Mesendoderm (in vitro differentiated cells): ENCODE measurements at regions not wholly inside any gene's neighbourhood (a gene's known extent, or its start where the extent isn't known, plus 50 kb on each side); places are given as distances from the start of the nearest gene placed in this dataset.
A peak's percentile ranks its signal among the peaks of the same experiment; 100 is the strongest.

ENCODE experiments used
- DNase-seq: peaks from one replicate; pipeline ENCODE4 v3.0.0; 2013
- H2AK5ac ChIP-seq: 2 replicates; pipeline ENCODE4 v1.6.1; 2013; ENCODE audit warnings: low read length, inconsistent platforms
- H2BK120ac ChIP-seq: 2 replicates; pipeline ENCODE4 v1.6.1; 2013; ENCODE audit warnings: low read depth, mild to moderate bottlenecking, low read length, moderate library complexity, mixed read lengths
- H2BK15ac ChIP-seq: replicated peaks from 2 replicates; pipeline ENCODE4 v1.6.1; 2013; ENCODE audit warnings: low read depth, mild to moderate bottlenecking, moderate library complexity
- H2BK5ac ChIP-seq: 2 replicates; pipeline ENCODE4 v1.6.1; 2013; ENCODE audit warnings: low read length, inconsistent platforms
- H3K18ac ChIP-seq: 2 replicates; pipeline ENCODE4 v1.6.1; 2013; ENCODE audit warnings: mild to moderate bottlenecking, low read length, mixed read lengths
- H3K23ac ChIP-seq: one replicate; pipeline ENCODE4 v1.6.1; 2013; ENCODE audit warnings: low read length
- H3K27ac ChIP-seq: 2 replicates; pipeline ENCODE4 v1.5.1; 2013; ENCODE audit warnings: low read depth, mild to moderate bottlenecking, inconsistent platforms, low read length, moderate library complexity
- H3K27me3 ChIP-seq: 2 replicates; pipeline ENCODE4 v1.6.1; 2013; ENCODE audit warnings: low read length, control low read depth, mild to moderate bottlenecking, inconsistent platforms; ENCODE audit not compliant: insufficient read depth, poor library complexity
- H3K36me3 ChIP-seq: 2 replicates; pipeline ENCODE4 v1.6.1; 2013; ENCODE audit warnings: low read length, inconsistent platforms; ENCODE audit not compliant: control insufficient read depth, insufficient read depth
- H3K4ac ChIP-seq: one replicate; pipeline ENCODE4 v1.6.1; 2013; ENCODE audit warnings: low read depth, mild to moderate bottlenecking, low read length, moderate library complexity
- H3K4me1 ChIP-seq: 2 replicates; pipeline ENCODE4 v1.6.1; 2013; ENCODE audit warnings: low read depth, low read length, inconsistent platforms; ENCODE audit not compliant: control insufficient read depth
- H3K4me2 ChIP-seq: 2 replicates; pipeline ENCODE4 v1.6.1; 2013; ENCODE audit warnings: low read length
- H3K4me3 ChIP-seq: 2 replicates; pipeline ENCODE4 v1.5.1; 2013; ENCODE audit warnings: mild to moderate bottlenecking, low read length
- H3K56ac ChIP-seq: one replicate; pipeline ENCODE4 v1.6.1; 2013; ENCODE audit warnings: low read length
- H3K79me1 ChIP-seq: 2 replicates; pipeline ENCODE4 v1.6.1; 2013; ENCODE audit warnings: low read length, inconsistent platforms
- H3K79me2 ChIP-seq: 2 replicates; pipeline ENCODE4 v1.6.1; 2013; ENCODE audit warnings: mild to moderate bottlenecking, low read length; ENCODE audit not compliant: control insufficient read depth, insufficient read depth
- H3K9ac ChIP-seq: 2 replicates; pipeline ENCODE4 v1.6.1; 2013; ENCODE audit warnings: low read length, inconsistent platforms
- H4K5ac ChIP-seq: one replicate; pipeline ENCODE4 v1.6.1; 2013; ENCODE audit warnings: low read length
- H4K8ac ChIP-seq: one replicate; pipeline ENCODE4 v1.6.1; 2013; ENCODE audit warnings: low read depth, mild to moderate bottlenecking, control low read depth, low read length, moderate library complexity
- WGBS: extraction: QIAGEN DNeasy Blood & Tissue Kit; methylation state at CpG from one replicate; pipeline ENCODE4 v1.1.7; 2013; ENCODE audit warnings: low lambda C conversion rate, missing lambda C conversion rate; ENCODE audit not compliant: insufficient coverage; ENCODE audit errors: extremely low coverage; 5-methylcytosine and 5-hydroxymethylcytosine counted together

- Histone ChIP-seq H3K4me1 (no peaks in the 10 kb centered on the region), H3K56ac (no peak overlapping the region), H3K9ac (no peak overlapping the region), H4K5ac (no peak overlapping the region), H3K79me2 (no peaks in the 10 kb centered on the region), H3K4me3 (no peak overlapping the region), H3K4me2 (no peak overlapping the region), H4K8ac (no peak overlapping the region), H3K27me3 (no peaks in the 10 kb centered on the region), H2BK15ac (no peak overlapping the region), H3K36me3 (no peaks in the 10 kb centered on the region), H3K23ac (no peak overlapping the region), H3K18ac (peak overlapping the region; percentile 32), H3K27ac (no peak overlapping the region), H2BK120ac (no peak overlapping the region), H3K4ac (no peak overlapping the region), H2BK5ac (no peak overlapping the region), H3K79me1 (no peaks in the 10 kb centered on the region), H2AK5ac (no peak overlapping the region)
- no CpG with 5 or more reads among the region's 4 CpGs for WGBS
- DNase-seq = no peak
Observed at GRCh38 chr12:42683933-42684801, 94.6 kb upstream of the PRICKLE1 start.

DNA sequence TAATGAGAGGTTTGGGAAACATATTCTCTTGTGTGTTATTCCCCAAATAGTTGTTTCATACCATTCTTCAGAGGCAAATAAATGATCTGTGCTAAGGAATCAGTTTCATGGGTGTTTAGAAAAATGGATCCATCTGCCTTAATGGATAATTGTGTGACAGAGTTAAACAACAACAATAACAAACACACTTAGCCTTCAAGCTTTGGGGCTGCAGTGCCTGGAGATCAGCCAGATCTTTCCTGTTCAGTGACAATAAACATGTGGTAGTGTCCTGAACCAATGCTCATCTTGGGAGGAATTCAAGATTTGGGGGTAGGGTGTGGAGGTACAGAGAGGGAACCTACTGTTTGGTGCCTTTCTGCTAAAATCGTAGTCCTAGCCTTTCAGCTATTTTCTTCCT is 93.7 kb upstream of the PRICKLE1 start:
- Histone ChIP-seq H3K4me2 (no peak overlapping the region), H3K27me3 (no peaks in the 10 kb centered on the region), H2BK5ac (no peak overlapping the region), H2BK15ac (no peak overlapping the region), H3K56ac (peak overlapping the region; percentile 2), H3K36me3 (no peaks in the 10 kb centered on the region), H4K8ac (no peak overlapping the region), H3K18ac (no peak overlapping the region), H3K27ac (no peak overlapping the region), H3K23ac (no peak overlapping the region), H3K4me1 (no peaks in the 10 kb centered on the region), H3K79me2 (no peaks in the 10 kb centered on the region), H2AK5ac (no peak overlapping the region), H3K4me3 (no peak overlapping the region), H3K4ac (no peak overlapping the region), H4K5ac (no peak overlapping the region), H2BK120ac (no peak overlapping the region), H3K9ac (no peak overlapping the region), H3K79me1 (no peaks in the 10 kb centered on the region)
- DNase-seq = no peak
- WGBS = no CpG with 5 or more reads among the region's 1 CpG

GRCh38 chr12:42679466-42679865 is 89.9 kb upstream of the PRICKLE1 start:
- Histone ChIP-seq H3K9ac (no peak overlapping the region), H3K4ac (no peak overlapping the region), H3K4me3 (no peak overlapping the region), H3K56ac (no peak overlapping the region), H3K27ac (no peak overlapping the region), H3K79me2 (no peaks in the 10 kb centered on the region), H3K27me3 (no peaks in the 10 kb centered on the region), H3K4me2 (no peak overlapping the region), H2BK120ac (no peak overlapping the region), H2BK5ac (no peak overlapping the region), H4K8ac (no peak overlapping the region), H3K23ac (no peak overlapping the region), H3K36me3 (no peaks in the 10 kb centered on the region), H3K79me1 (no peaks in the 10 kb centered on the region), H2BK15ac (no peak overlapping the region), H2AK5ac (no peak overlapping the region), H3K18ac (no peak overlapping the region), H4K5ac (no peak overlapping the region), H3K4me1 (no peaks in the 10 kb centered on the region)
- no peak for DNase-seq
- WGBS = no CpG with 5 or more reads among the region's 4 CpGs

- H3K4ac ChIP-seq = no peak overlapping the region
- no peak overlapping the region for H2BK5ac ChIP-seq
- no peak overlapping the region for H4K8ac ChIP-seq
- no peaks in the 10 kb centered on the region for H3K79me1 ChIP-seq
- no peaks in the 10 kb centered on the region for H3K27me3 ChIP-seq
- H3K27ac ChIP-seq = no peak overlapping the region
- no peaks in the 10 kb centered on the region for H3K79me2 ChIP-seq
- H3K4me2 ChIP-seq = no peak overlapping the region
- H3K23ac ChIP-seq = no peak overlapping the region
- no peak overlapping the region for H3K4me3 ChIP-seq
- no peak overlapping the region for H2AK5ac ChIP-seq
- no peak overlapping the region for H3K56ac ChIP-seq
- no peak for DNase-seq
- no peak overlapping the region for H4K5ac ChIP-seq
- no CpG with 5 or more reads among the region's 2 CpGs for WGBS
- H2BK15ac ChIP-seq = no peak overlapping the region
- H3K18ac ChIP-seq = no peak overlapping the region
- no peak overlapping the region for H2BK120ac ChIP-seq
- H3K36me3 ChIP-seq = no peaks in the 10 kb centered on the region
- no peak overlapping the region for H3K9ac ChIP-seq
- peaks cover 2% of the 10 kb centered on the region for H3K4me1 ChIP-seq
Observed at GRCh38 chr12:42677461-42677860, 87.9 kb upstream of the PRICKLE1 start.

- DNase-seq = no peak
Observed at GRCh38 chr12:42673535-42673934, 84.0 kb upstream of the PRICKLE1 start.

GRCh38 chr12:42670719-42671118 is 81.2 kb upstream of the PRICKLE1 start:
- Histone ChIP-seq H2BK5ac (peak overlapping the region; percentile 74), H3K4me1 (peaks cover 3% of the 10 kb centered on the region), H2AK5ac (peak overlapping the region; percentile 60), H4K5ac (no peak overlapping the region), H3K36me3 (no peaks in the 10 kb centered on the region), H3K27ac (no peak overlapping the region), H3K18ac (peak overlapping the region; percentile 56), H2BK15ac (no peak overlapping the region), H3K9ac (no peak overlapping the region), H3K27me3 (no peaks in the 10 kb centered on the region), H3K4ac (peak overlapping the region; percentile 86), H2BK120ac (no peak overlapping the region), H3K79me2 (no peaks in the 10 kb centered on the region), H3K4me2 (no peak overlapping the region), H4K8ac (no peak overlapping the region), H3K4me3 (no peak overlapping the region), H3K79me1 (no peaks in the 10 kb centered on the region), H3K23ac (no peak overlapping the region), H3K56ac (no peak overlapping the region)
- DNase-seq = no peak

More at GRCh38 chr12:42673535-42673934, 84.0 kb upstream of the PRICKLE1 start:
- no peaks in the 10 kb centered on the region for H3K27me3 ChIP-seq
- no peak overlapping the region for H3K4me3 ChIP-seq
- peak overlapping the region; percentile 11 for H3K56ac ChIP-seq
- H3K18ac ChIP-seq = no peak overlapping the region
- no peaks in the 10 kb centered on the region for H3K36me3 ChIP-seq
- H3K4me1 ChIP-seq = peaks cover 3% of the 10 kb centered on the region
- H2BK5ac ChIP-seq = peak overlapping the region; percentile 41
- no peak overlapping the region for H3K23ac ChIP-seq
- H3K79me1 ChIP-seq = no peaks in the 10 kb centered on the region
- no peak overlapping the region for H4K5ac ChIP-seq
- no peak overlapping the region for H3K4ac ChIP-seq
- H3K27ac ChIP-seq = peak overlapping the region; percentile 48
- no peak overlapping the region for H2BK15ac ChIP-seq
- H4K8ac ChIP-seq = no peak overlapping the region
- H3K4me2 ChIP-seq = no peak overlapping the region
- WGBS = no CpG with 5 or more reads among the region's 3 CpGs
- no peak overlapping the region for H2AK5ac ChIP-seq
- peak overlapping the region; percentile 17 for H2BK120ac ChIP-seq
- H3K9ac ChIP-seq = no peak overlapping the region
- H3K79me2 ChIP-seq = no peaks in the 10 kb centered on the region
